ENCODE measurements at regions not wholly inside any gene's neighbourhood (a gene's known extent, or its start where the extent isn't known, plus 50 kb on each side); places are given as distances from the start of the nearest gene placed in this dataset.

GRCh38 chr15:93188236-93188635 is 99.2 kb upstream of the RGMA start:
- no peak overlapping the region for H3K4me3 ChIP-seq (ENCODE audit: low read depth, low read length)
- in situ Hi-C loops (cut with HindIII; ENCODE audit: low sequenced_read_pairs), result no loop called here
- no peak for TF ChIP-seq CTCF (IDR thresholded peaks at IDR 0.05; ENCODE audit: low read depth, low read length)
- DNase-seq (ENCODE audit: low read depth, low spot score), result no peak

GRCh38 chr15:93185796-93186195 is 96.8 kb upstream of the RGMA start:
- in situ Hi-C loops (cut with HindIII; ENCODE audit: low sequenced_read_pairs), result no loop called here
- no peak for TF ChIP-seq CTCF (IDR thresholded peaks at IDR 0.05; ENCODE audit: low read depth, low read length)
- DNase-seq (ENCODE audit: low read depth, low spot score), result no peak
- no peak overlapping the region for H3K4me3 ChIP-seq (ENCODE audit: low read depth, low read length)

GRCh38 chr15:93182703-93183205 is 93.7 kb upstream of the RGMA start:
- TF ChIP-seq CTCF (IDR thresholded peaks at IDR 0.05; ENCODE audit: low read depth, low read length), result no peak

GRCh38 chr15:93180656-93181055 is 91.6 kb upstream of the RGMA start:
- H3K4me3 ChIP-seq (ENCODE audit: low read depth, low read length), result no peak overlapping the region
- in situ Hi-C loops (cut with HindIII; ENCODE audit: low sequenced_read_pairs), result no loop called here
- no peak for DNase-seq (ENCODE audit: low read depth, low spot score)
- TF ChIP-seq CTCF (IDR thresholded peaks at IDR 0.05; ENCODE audit: low read depth, low read length), result no peak

More at GRCh38 chr15:93182703-93183205, 93.7 kb upstream of the RGMA start:
- DNase-seq (ENCODE audit: low read depth, low spot score), result no peak
- no peak overlapping the region for H3K4me3 ChIP-seq (ENCODE audit: low read depth, low read length)
- in situ Hi-C loops (cut with HindIII; ENCODE audit: low sequenced_read_pairs), result no loop called here

- in situ Hi-C loops (cut with HindIII; ENCODE audit: low sequenced_read_pairs), result no loop called here
- no peak for TF ChIP-seq CTCF (IDR thresholded peaks at IDR 0.05; ENCODE audit: low read depth, low read length)
- H3K4me3 ChIP-seq (ENCODE audit: low read depth, low read length), result no peak overlapping the region
- DNase-seq (ENCODE audit: low read depth, low spot score), result no peak
Measured at GRCh38 chr15:93180128-93180527, 91.1 kb upstream of the RGMA start.

- peak; percentile 5 for DNase-seq (ENCODE audit: low read depth, low spot score)
- in situ Hi-C loops (cut with HindIII; ENCODE audit: low sequenced_read_pairs), result no loop called here
- TF ChIP-seq CTCF (IDR thresholded peaks at IDR 0.05; ENCODE audit: low read depth, low read length), result no peak
- H3K4me3 ChIP-seq (ENCODE audit: low read depth, low read length), result no peak overlapping the region
Measured at GRCh38 chr15:93179700-93180102, 90.7 kb upstream of the RGMA start.

- in situ Hi-C loops (cut with HindIII; ENCODE audit: low sequenced_read_pairs), result no loop called here
- no peak overlapping the region for H3K4me3 ChIP-seq (ENCODE audit: low read depth, low read length)
- no peak for DNase-seq (ENCODE audit: low read depth, low spot score)
- no peak for TF ChIP-seq CTCF (IDR thresholded peaks at IDR 0.05; ENCODE audit: low read depth, low read length)
Measured at GRCh38 chr15:93179072-93179471, 90.1 kb upstream of the RGMA start.
